H1 (cell line): ENCODE measurements at regions not wholly inside any gene's neighbourhood (a gene's known extent, or its start where the extent isn't known, plus 50 kb on each side); places are given as distances from the start of the nearest gene placed in this dataset.

Experiments used
- CTCF ChIA-PET: fragments of 300-600 bp; sonication (Branson Sonifier 250); formaldehyde crosslinking; loops from one replicate; lab custom pipeline; 2021; ENCODE audit not compliant: partially characterized antibody; lab: Charles Lee
- POLR2A ChIA-PET: fragments of 300-600 bp; sonication (Branson Sonifier 250); formaldehyde crosslinking; loops from one replicate; lab custom pipeline; 2021; ENCODE audit warnings: inconsistent platforms; ENCODE audit not compliant: partially characterized antibody; lab: Charles Lee
- DNase-seq, 2 experiments: peaks; one replicate each; pipeline versions ENCODE4 v3.0.0 to v3.0.0-alpha.2; 2010 to 2022; ENCODE audit warnings: low spot score in 2 of 2, low read depth in 1 of 2, mixed read lengths in 1 of 2
- FAIRE-seq: peaks from 2 replicates; lab custom pipeline; 2011; peaks lifted over from hg19 to GRCh38; lab: Jason Lieb, UNC
- H2AFZ ChIP-seq: 2 replicates; pipeline ENCODE4 v1.8.1; 2012; ENCODE audit warnings: low read length, inconsistent platforms
- H2AK5ac ChIP-seq: 2 replicates; pipeline ENCODE4 v1.6.1; 2013; ENCODE audit warnings: low read depth, low read length
- H2BK120ac ChIP-seq: replicated peaks from 2 replicates; pipeline ENCODE3; 2013; ENCODE audit warnings: low read depth, low read length, inconsistent platforms
- H2BK12ac ChIP-seq: 2 replicates; pipeline ENCODE4 v1.6.1; 2013; ENCODE audit warnings: low read depth, low read length
- H2BK15ac ChIP-seq: 2 replicates; pipeline ENCODE4 v1.6.1; 2013; ENCODE audit warnings: low read length
- H2BK20ac ChIP-seq: 2 replicates; pipeline ENCODE4 v1.6.1; 2013; ENCODE audit warnings: low read length
- H2BK5ac ChIP-seq: 2 replicates; pipeline ENCODE4 v1.6.1; 2013; ENCODE audit warnings: low read depth, low read length
- H3K14ac ChIP-seq: 2 replicates; pipeline ENCODE4 v1.6.1; 2013; ENCODE audit warnings: inconsistent platforms; ENCODE audit not compliant: insufficient read length
- H3K18ac ChIP-seq: 2 replicates; pipeline ENCODE4 v1.6.1; 2013; ENCODE audit warnings: low read length; ENCODE audit errors: extremely low read depth
- H3K23ac ChIP-seq: 2 replicates; pipeline ENCODE4 v1.6.1; 2013; ENCODE audit warnings: inconsistent platforms; ENCODE audit not compliant: insufficient read length
- H3K23me2 ChIP-seq: 2 replicates; pipeline ENCODE4 v1.6.1; 2013; ENCODE audit warnings: low read depth, low read length
- H3K27ac ChIP-seq: 2 replicates; pipeline ENCODE4 v1.6.1; 2011; ENCODE audit warnings: low read depth, low read length, inconsistent platforms
- H3K27me3 ChIP-seq, 4 experiments: replicated peaks in 1 of 4; 1 replicate in 1 of 4; 2 replicates in 3 of 4; pipeline versions ENCODE4 v1.6.1 to v1.8.1; 2011 to 2013; ENCODE audit warnings: low read length in 3 of 4, mild to moderate bottlenecking in 3 of 4, inconsistent platforms in 2 of 4, mixed read lengths in 2 of 4, moderate library complexity in 1 of 4; ENCODE audit not compliant: control insufficient read depth in 3 of 4, insufficient read depth in 3 of 4; ENCODE audit errors: extremely low read depth in 1 of 4
- H3K36me3 ChIP-seq, 4 experiments: 2 replicates each; pipeline versions ENCODE4 v1.6.1 to v1.8.1; 2011 to 2013; ENCODE audit warnings: mild to moderate bottlenecking in 4 of 4, low read length in 3 of 4, moderate library complexity in 2 of 4, control low read depth in 1 of 4, inconsistent platforms in 1 of 4; ENCODE audit not compliant: insufficient read depth in 4 of 4, control insufficient read depth in 2 of 4
- H3K4ac ChIP-seq: replicated peaks from 2 replicates; pipeline ENCODE3; 2013; ENCODE audit warnings: low read length, low read depth, mixed read lengths, inconsistent platforms; ENCODE audit not compliant: insufficient read length
- H3K4me1 ChIP-seq, 4 experiments: replicated peaks in 1 of 4; 1 replicate in 1 of 4; 2 replicates in 3 of 4; pipeline versions ENCODE4 v1.6.1 to v1.8.1; 2011 to 2013; ENCODE audit warnings: low read length in 3 of 4, inconsistent platforms in 2 of 4, mixed read lengths in 1 of 4; ENCODE audit not compliant: insufficient read depth in 4 of 4, control insufficient read depth in 3 of 4
- H3K4me2 ChIP-seq, 2 experiments: 2 replicates each; pipeline versions ENCODE4 v1.6.1 to v1.8.1; 2011 to 2013; ENCODE audit warnings: low read depth in 2 of 2, low read length in 2 of 2, control low read depth in 1 of 2, inconsistent platforms in 1 of 2, mild to moderate bottlenecking in 1 of 2; ENCODE audit not compliant: insufficient read depth in 1 of 2
- H3K4me3 ChIP-seq, 4 experiments: fragments of 200-600, 300-600 bp in 1 of 4; sonication (generic), shearing (Covaris generic), sonication (Bioruptor Twin) in 1 of 4; 2 replicates each; pipeline versions ENCODE4 v1.5.1 to v1.8.1; 2011 to 2016; ENCODE audit warnings: low read length in 4 of 4, low read depth in 3 of 4, control low read depth in 2 of 4, inconsistent platforms in 2 of 4, mild to moderate bottlenecking in 2 of 4, mixed read lengths in 1 of 4, moderate library complexity in 1 of 4; ENCODE audit not compliant: insufficient read depth in 2 of 4; ENCODE audit errors: extremely low read depth in 1 of 4
- H3K56ac ChIP-seq: replicated peaks from 2 replicates; pipeline ENCODE3; 2013; ENCODE audit warnings: low read depth, mild to moderate bottlenecking, mixed read lengths, low read length, inconsistent platforms; ENCODE audit not compliant: insufficient read length
- H3K79me1 ChIP-seq: 2 replicates; pipeline ENCODE4 v1.6.1; 2013; ENCODE audit warnings: low read depth, low read length, control low read depth
- H3K79me2 ChIP-seq, 2 experiments: 2 replicates each; pipeline versions ENCODE4 v1.6.1 to v1.8.1; 2012 to 2013; ENCODE audit warnings: low read length in 2 of 2, mild to moderate bottlenecking in 2 of 2, inconsistent platforms in 1 of 2; ENCODE audit not compliant: insufficient read depth in 2 of 2, control insufficient read depth in 1 of 2
- H3K9ac ChIP-seq, 4 experiments: replicated peaks in 1 of 4; 1 replicate in 1 of 4; 2 replicates in 3 of 4; pipeline versions ENCODE4 v1.6.1 to v1.8.1; 2011 to 2013; ENCODE audit warnings: low read depth in 3 of 4, low read length in 3 of 4, control low read depth in 2 of 4, mild to moderate bottlenecking in 2 of 4, moderate library complexity in 2 of 4, inconsistent platforms in 1 of 4; ENCODE audit errors: extremely low read depth in 1 of 4
- H3K9me3 ChIP-seq, 2 experiments: 2 replicates each; pipeline versions ENCODE4 v1.6.1 to v1.8.1; 2012 to 2013; ENCODE audit warnings: mild to moderate bottlenecking in 2 of 2, moderate library complexity in 2 of 2, control low read depth in 1 of 2, inconsistent platforms in 1 of 2, low read depth in 1 of 2, low read length in 1 of 2, mixed read lengths in 1 of 2; ENCODE audit not compliant: insufficient read depth in 2 of 2
- H4K20me1 ChIP-seq, 2 experiments: replicated peaks in 1 of 2; 2 replicates each; pipeline versions ENCODE3 to v1.8.1; 2011 to 2013; ENCODE audit warnings: inconsistent platforms in 2 of 2, low read length in 2 of 2, mild to moderate bottlenecking in 1 of 2; ENCODE audit not compliant: insufficient read depth in 2 of 2, control insufficient read depth in 1 of 2
- H4K5ac ChIP-seq: 2 replicates; pipeline ENCODE4 v1.6.1; 2013; ENCODE audit warnings: low read length, low read depth, mixed read lengths, inconsistent platforms; ENCODE audit not compliant: insufficient read length
- H4K8ac ChIP-seq: 2 replicates; pipeline ENCODE4 v1.8.0; 2013; ENCODE audit warnings: mild to moderate bottlenecking, moderate library complexity, low read length, inconsistent platforms; ENCODE audit not compliant: insufficient read depth; ENCODE audit errors: extremely low read depth
- H4K91ac ChIP-seq: replicated peaks from 2 replicates; pipeline ENCODE3; 2013; ENCODE audit warnings: low read length, mixed read lengths, inconsistent platforms; ENCODE audit not compliant: insufficient read length
- CEBPB ChIP-seq: IDR thresholded peaks from 2 replicates; pipeline ENCODE4 v1.6.1; 2012; ENCODE audit warnings: low read depth, low read length
- RAD21 ChIP-seq, 2 experiments: IDR thresholded peaks in 1 of 2; conservative IDR thresholded peaks in 1 of 2; 2 replicates each; pipeline ENCODE4 v1.6.1; 2011; ENCODE audit warnings: low read depth in 2 of 2, low read length in 2 of 2, improper control_type of control experiment in 1 of 2, inconsistent platforms in 1 of 2, mild to moderate bottlenecking in 1 of 2, moderate library complexity in 1 of 2
- WGBS, 2 experiments: shearing (Covaris generic) in 1 of 2; methylation state at CpG; one replicate each; pipeline versions ENCODE4 v1.1.6 to v1.1.7; 2013 to 2015; ENCODE audit warnings: low lambda C conversion rate in 2 of 2, mixed read lengths in 2 of 2, inconsistent platforms in 1 of 2, low coverage in 1 of 2, missing lambda C conversion rate in 1 of 2; ENCODE audit not compliant: insufficient replicate concordance in 2 of 2, insufficient coverage in 1 of 2, insufficient read length in 1 of 2; ENCODE audit errors: extremely low coverage in 1 of 2, missing lambda C conversion rate in 1 of 2; 5-methylcytosine and 5-hydroxymethylcytosine counted together
- TF ChIP-seq, protein P1 (sequence below): IDR thresholded peaks from 2 replicates; pipeline ENCODE4 v1.6.1; 2012; ENCODE audit warnings: inconsistent platforms

DNA sequence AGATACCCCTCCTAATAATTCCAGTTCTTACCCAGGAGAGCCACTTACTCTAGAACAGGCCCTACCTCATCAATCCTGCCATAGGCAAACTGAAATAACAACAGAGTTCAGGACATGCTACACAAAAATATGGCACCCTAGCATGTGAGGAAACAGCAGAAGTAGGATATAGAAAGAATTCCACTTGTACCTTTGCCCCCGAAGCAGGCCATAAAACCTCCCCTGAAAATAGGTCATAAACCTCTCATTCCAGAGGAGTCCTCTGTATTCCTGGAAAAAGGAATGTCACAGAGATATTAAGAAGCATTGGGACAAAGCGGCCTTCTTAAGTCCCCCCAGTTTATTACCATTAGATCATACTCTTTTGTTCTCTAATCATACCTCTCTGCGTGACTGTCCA is 504.3 kb upstream of the MARCKS start:
- Histone ChIP-seq H2BK15ac (no peak overlapping the region), H4K8ac (no peak overlapping the region), H3K27ac (no peak overlapping the region), H3K14ac (no peak overlapping the region), H3K4me1 (no peaks in the 10 kb centered on the region), H3K36me3 (no peaks in the 10 kb centered on the region), H3K4me3 (no peak overlapping the region), H2BK5ac (no peak overlapping the region), H4K5ac (no peak overlapping the region), H3K56ac (no peak overlapping the region), H2BK12ac (no peak overlapping the region), H4K20me1 (no peaks in the 10 kb centered on the region), H3K18ac (no peak overlapping the region), H3K27me3 (no peaks in the 10 kb centered on the region), H4K91ac (no peak overlapping the region), H3K9ac (no peak overlapping the region), H3K23ac (no peak overlapping the region), H3K9me3 (no peaks in the 10 kb centered on the region), H2BK20ac (no peak overlapping the region), H2AFZ (no peak overlapping the region; the same call in 1 of the 2 replicates), H3K79me2 (no peaks in the 10 kb centered on the region), H2BK120ac (no peak overlapping the region), H2AK5ac (no peak overlapping the region), H3K79me1 (no peaks in the 10 kb centered on the region), H3K23me2 (no peaks in the 10 kb centered on the region), H3K4me2 (no peak overlapping the region), H3K4ac (no peak overlapping the region)
- WGBS, 2 experiments = 59% methylated on average over 3 of the region's 3 CpGs; no CpG with 5 or more reads in 1 of the 2 experiments
- TF ChIP-seq CEBPB = no peak
- TF ChIP-seq, protein P1, sequence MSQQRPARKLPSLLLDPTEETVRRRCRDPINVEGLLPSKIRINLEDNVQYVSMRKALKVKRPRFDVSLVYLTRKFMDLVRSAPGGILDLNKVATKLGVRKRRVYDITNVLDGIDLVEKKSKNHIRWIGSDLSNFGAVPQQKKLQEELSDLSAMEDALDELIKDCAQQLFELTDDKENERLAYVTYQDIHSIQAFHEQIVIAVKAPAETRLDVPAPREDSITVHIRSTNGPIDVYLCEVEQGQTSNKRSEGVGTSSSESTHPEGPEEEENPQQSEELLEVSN = no peak
- TF ChIP-seq RAD21 (IDR thresholded peaks at IDR 0.05 in 1 of 2, conservative IDR thresholded peaks at IDR 0.05 in 1 of 2; ENCODE audit: low read depth in 2 of 2, low read length in 2 of 2) = no peak
- CTCF ChIA-PET = no interaction called here
- POLR2A ChIA-PET = no interaction called here
- no peak for DNase-seq
- no peak for FAIRE-seq
